ENCODE measurements at regions not wholly inside any gene's neighbourhood (a gene's known extent, or its start where the extent isn't known, plus 50 kb on each side); places are given as distances from the start of the nearest gene placed in this dataset.
"Not testable (repeated sequence)": the region's sequence is repeated elsewhere in the genome, so short reads cannot be mapped to it uniquely, and the experiment has no call there.

DNA sequence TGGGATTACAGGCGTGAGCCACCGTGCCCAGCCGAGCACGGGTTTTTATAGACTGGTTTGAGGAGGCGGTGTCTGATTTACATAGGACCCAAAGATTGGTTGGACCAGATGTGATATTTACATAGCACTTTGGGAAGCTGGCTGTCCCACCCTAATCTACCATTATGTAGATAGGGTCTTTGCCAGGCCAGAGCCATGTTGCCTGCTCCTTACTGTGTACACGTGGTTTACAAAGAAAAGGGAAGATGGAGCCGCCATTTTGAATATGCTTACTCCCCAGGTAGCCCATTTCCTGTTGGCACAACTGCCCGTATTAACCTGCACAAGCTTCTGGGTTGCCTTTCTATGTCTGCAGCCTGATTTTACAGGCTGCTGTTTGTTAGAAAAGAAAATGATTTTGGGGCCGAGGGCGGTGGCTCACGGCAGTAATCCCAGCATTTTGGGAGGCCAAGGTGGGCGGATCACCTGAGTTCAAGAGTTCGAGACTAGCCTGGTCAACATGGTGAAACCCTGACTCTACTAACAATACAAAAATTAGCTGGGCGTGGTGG is 89.9 kb upstream of the EEF2KMT start:
- Mint-ChIP-seq H3K4me1 (ENCODE audit: low read depth) (no peaks in the 10 kb centered on the region), H3K27me3 (ENCODE audit: insufficient read depth) (peaks cover 2% of the 10 kb centered on the region), H3K27ac (no peak overlapping the region), H3K36me3 (ENCODE audit: low read depth) (no peaks in the 10 kb centered on the region), H3K9me3 (peaks cover 23% of the 10 kb centered on the region), H3K4me3 (no peak overlapping the region)
- no peak for DNase-seq
- TF ChIP-seq, protein P1, sequence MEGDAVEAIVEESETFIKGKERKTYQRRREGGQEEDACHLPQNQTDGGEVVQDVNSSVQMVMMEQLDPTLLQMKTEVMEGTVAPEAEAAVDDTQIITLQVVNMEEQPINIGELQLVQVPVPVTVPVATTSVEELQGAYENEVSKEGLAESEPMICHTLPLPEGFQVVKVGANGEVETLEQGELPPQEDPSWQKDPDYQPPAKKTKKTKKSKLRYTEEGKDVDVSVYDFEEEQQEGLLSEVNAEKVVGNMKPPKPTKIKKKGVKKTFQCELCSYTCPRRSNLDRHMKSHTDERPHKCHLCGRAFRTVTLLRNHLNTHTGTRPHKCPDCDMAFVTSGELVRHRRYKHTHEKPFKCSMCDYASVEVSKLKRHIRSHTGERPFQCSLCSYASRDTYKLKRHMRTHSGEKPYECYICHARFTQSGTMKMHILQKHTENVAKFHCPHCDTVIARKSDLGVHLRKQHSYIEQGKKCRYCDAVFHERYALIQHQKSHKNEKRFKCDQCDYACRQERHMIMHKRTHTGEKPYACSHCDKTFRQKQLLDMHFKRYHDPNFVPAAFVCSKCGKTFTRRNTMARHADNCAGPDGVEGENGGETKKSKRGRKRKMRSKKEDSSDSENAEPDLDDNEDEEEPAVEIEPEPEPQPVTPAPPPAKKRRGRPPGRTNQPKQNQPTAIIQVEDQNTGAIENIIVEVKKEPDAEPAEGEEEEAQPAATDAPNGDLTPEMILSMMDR (IDR thresholded peaks at IDR 0.05) = no peak

DNA sequence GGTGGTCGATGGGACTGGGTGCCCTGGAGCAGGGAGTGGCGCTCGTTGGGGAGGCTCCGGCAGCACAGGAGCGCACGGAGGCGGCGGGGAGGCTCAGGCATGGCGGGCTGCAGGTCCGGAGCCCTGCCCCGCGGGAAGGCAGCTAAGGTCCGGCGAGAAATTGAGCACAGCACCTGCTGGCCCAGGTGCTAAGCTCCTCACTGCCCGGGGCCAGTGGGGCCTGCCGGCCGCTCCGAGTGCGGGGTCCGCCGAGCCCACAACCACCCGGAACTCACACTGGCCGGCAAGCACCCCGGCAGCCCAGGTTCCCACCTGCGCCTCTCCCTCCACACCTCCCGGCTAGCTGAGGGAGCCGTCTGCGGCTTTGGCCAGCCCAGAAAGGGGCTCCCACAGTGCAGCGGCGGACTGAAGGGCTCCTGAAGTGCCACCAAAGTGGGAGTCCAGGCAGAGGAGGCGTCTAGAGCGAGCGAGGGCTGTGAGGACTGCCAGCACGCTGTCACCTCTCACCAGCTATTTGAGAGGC is 88.8 kb upstream of the EEF2KMT start:
- Mint-ChIP-seq H3K27ac (no peak overlapping the region), H3K4me1 (ENCODE audit: low read depth) (no peaks in the 10 kb centered on the region), H3K36me3 (ENCODE audit: low read depth) (no peaks in the 10 kb centered on the region), H3K9me3 (peaks cover 19% of the 10 kb centered on the region), H3K27me3 (ENCODE audit: insufficient read depth) (peaks cover 1% of the 10 kb centered on the region), H3K4me3 (no peak overlapping the region)
- no peak for DNase-seq
- TF ChIP-seq, protein P1 (IDR thresholded peaks at IDR 0.05) = no peak

DNA sequence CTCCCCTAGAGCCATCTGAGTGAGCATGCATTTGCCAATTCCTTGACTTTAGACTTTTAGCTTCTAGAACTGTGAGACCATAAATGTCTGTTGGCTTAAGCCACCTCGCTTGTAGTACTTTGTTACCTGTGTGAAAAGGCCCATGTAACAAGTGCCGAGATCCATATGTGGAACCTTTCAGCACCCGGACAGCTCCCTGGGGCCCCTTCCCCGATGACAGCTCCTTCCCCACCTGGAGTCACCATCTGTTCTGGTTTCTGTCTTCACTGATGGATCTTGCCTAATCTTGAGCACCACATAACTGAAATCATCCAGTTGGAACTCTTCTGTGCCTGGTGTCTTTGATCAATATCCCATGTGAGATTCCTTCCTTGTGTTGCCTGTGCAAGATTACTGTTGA is 78.9 kb upstream of the EEF2KMT start:
- H3K27me3 Mint-ChIP-seq (ENCODE audit: insufficient read depth) = no peaks in the 10 kb centered on the region; the same call in 1 of the 2 replicates
- H3K36me3 Mint-ChIP-seq (ENCODE audit: low read depth) = no peaks in the 10 kb centered on the region
- TF ChIP-seq, protein P1 (IDR thresholded peaks at IDR 0.05) = no peak
- H3K4me3 Mint-ChIP-seq = no peak overlapping the region
- no peak for DNase-seq
- peaks cover 50% of the 10 kb centered on the region for H3K9me3 Mint-ChIP-seq
- H3K4me1 Mint-ChIP-seq (ENCODE audit: low read depth) = no peaks in the 10 kb centered on the region
- no peak overlapping the region for H3K27ac Mint-ChIP-seq

DNA sequence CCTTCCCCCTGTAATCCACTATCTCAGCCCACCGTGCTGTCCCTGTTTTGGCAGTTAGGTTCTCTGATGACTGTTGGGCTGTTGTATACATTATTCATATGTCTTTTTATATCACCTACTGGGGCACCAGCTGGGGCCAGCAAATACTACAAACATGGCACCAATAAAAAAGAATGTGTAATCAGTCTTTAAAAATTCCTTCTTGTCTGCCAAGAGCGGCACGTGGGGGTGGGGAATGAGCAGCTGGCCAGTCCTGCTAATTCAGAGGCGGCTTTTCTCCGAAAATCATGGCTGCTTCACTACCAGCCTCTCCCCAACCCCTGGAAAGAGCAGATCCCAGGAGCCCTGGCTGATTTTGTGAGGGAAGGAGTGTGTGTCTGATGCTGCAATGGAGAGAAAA is 77.7 kb upstream of the EEF2KMT start:
- Mint-ChIP-seq H3K4me3 (no peak overlapping the region), H3K4me1 (ENCODE audit: low read depth) (no peaks in the 10 kb centered on the region), H3K9me3 (peaks cover 49% of the 10 kb centered on the region), H3K36me3 (ENCODE audit: low read depth) (no peaks in the 10 kb centered on the region; the same call in 1 of the 2 replicates), H3K27me3 (ENCODE audit: insufficient read depth) (no peaks in the 10 kb centered on the region; the same call in 1 of the 2 replicates), H3K27ac (no peak overlapping the region)
- TF ChIP-seq, protein P1 (IDR thresholded peaks at IDR 0.05) = no peak
- DNase-seq = no peak

DNA sequence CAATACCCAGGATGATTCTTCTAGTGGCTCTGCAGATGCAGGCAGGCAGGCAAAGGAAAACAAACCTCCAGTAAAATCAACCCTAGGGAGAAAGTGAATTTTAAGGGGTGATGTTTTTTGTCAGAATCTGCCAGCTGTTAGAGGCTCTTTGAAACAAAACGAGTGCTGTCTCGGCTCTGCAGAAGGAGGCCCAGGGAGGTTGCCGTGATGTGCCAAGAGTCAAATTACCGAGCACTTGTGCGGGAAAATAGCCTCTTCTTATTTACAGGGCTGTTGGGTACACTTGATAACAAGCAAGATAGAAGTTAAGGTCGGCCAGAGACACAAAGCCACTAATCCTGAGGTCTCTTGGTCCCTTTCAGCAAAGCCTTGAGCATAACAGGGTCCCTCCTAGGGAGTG is 68.9 kb upstream of the EEF2KMT start:
- Mint-ChIP-seq H3K9me3 (peaks cover 13% of the 10 kb centered on the region), H3K27ac (no peak overlapping the region), H3K4me3 (no peak overlapping the region), H3K4me1 (ENCODE audit: low read depth) (no peaks in the 10 kb centered on the region), H3K36me3 (ENCODE audit: low read depth) (no peaks in the 10 kb centered on the region; the same call in 1 of the 2 replicates), H3K27me3 (ENCODE audit: insufficient read depth) (no peaks in the 10 kb centered on the region; the same call in none of the 2 replicates)
- no peak for DNase-seq
- TF ChIP-seq, protein P1 (IDR thresholded peaks at IDR 0.05) = no peak

DNA sequence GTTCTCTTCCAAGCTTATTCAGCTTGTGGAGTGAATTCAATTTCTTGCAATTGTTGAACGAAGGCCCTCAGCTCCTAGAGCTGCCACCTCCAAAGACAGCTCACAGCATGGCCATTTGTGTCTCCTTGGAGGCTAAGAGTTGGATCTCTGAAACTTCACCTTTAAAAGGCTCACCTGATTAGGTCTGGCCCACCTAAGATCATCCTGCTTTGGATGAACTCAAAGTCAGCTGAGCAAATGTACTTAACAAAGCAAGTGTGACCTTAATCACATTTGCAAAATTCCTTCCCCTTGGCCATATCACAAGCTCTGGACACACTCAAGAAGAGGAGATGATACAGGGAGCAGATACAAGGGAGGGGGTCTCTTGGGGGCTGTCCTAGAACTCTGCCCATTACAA is 67.8 kb upstream of the EEF2KMT start:
- peaks cover 11% of the 10 kb centered on the region for H3K9me3 Mint-ChIP-seq
- H3K36me3 Mint-ChIP-seq (ENCODE audit: low read depth); DNase-seq; H3K4me3 Mint-ChIP-seq; H3K27me3 Mint-ChIP-seq (ENCODE audit: insufficient read depth); H3K27ac Mint-ChIP-seq; H3K4me1 Mint-ChIP-seq (ENCODE audit: low read depth): not testable (repeated sequence)

DNA sequence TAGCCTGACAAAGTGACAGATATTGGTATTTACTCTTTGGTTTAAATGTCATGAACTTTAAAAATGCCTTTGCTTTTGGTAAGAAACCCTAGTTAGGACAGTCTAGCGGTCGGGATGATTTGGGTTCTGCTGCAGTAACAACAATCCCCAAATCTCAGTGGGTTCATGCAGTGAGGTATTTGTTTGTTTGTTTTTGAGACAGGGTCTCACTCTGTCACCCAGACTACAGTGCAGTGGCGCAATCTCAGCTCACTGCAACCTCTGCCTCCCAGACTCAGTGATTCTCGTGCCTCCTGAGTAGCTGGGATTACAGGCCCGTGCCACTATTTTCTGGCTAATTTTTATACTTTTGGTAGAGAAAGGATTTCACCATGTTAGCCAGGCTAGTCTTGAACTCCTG is 65.2 kb upstream of the EEF2KMT start:
- not testable (repeated sequence) for H3K9me3 Mint-ChIP-seq; H3K36me3 Mint-ChIP-seq (ENCODE audit: low read depth); H3K27ac Mint-ChIP-seq; H3K4me3 Mint-ChIP-seq; H3K27me3 Mint-ChIP-seq (ENCODE audit: insufficient read depth); DNase-seq; H3K4me1 Mint-ChIP-seq (ENCODE audit: low read depth)

DNA sequence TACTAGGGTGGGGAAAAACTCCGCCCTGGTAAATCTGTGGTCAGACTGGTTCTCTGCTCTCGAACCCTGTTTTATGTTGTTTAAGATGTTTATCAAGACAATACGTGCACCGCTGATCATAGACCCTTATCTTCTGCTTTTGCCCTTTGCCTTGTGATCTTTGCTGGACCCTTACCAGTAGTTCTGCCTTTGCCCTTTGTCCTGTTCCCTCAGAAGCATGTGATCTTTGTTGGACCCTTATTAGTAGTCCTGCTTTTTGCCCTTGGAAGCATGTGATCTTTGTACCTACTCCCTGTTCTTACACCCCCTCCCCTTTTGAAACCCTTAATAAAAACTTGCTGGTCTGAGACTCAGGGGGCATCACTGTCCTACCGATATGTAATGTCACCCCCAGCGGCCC is 64.3 kb upstream of the EEF2KMT start:
- H3K27ac Mint-ChIP-seq; H3K27me3 Mint-ChIP-seq (ENCODE audit: insufficient read depth); H3K4me1 Mint-ChIP-seq (ENCODE audit: low read depth): not testable (repeated sequence)

DNA sequence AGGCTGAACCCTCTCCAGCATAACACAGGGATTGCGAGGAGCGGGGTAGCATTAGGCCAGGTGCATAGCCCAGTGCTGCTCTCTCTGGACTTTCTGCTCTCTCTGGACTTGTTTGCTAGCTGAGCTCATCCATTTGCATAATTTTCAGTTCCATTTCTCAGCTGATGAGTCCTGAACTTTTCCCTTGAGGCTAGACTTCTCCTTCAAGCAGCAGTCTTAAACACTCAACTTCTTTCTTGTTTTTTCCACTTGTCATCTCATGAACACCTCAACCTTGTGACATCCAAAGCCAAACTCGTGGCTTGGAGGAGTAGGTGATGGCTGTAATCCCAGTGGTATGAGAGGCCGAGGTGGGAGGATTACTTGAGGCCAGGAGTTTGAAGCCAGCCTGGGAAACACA is 62.4 kb upstream of the EEF2KMT start:
- not testable (repeated sequence) for H3K4me1 Mint-ChIP-seq (ENCODE audit: low read depth)

More for the DNA sequence above, 64.3 kb upstream of the EEF2KMT start:
- H3K9me3 Mint-ChIP-seq; H3K4me3 Mint-ChIP-seq; H3K36me3 Mint-ChIP-seq (ENCODE audit: low read depth); DNase-seq: not testable (repeated sequence)

More for the DNA sequence above, 62.4 kb upstream of the EEF2KMT start:
- not testable (repeated sequence) for DNase-seq; H3K36me3 Mint-ChIP-seq (ENCODE audit: low read depth); H3K27ac Mint-ChIP-seq; H3K27me3 Mint-ChIP-seq (ENCODE audit: insufficient read depth); H3K4me3 Mint-ChIP-seq; H3K9me3 Mint-ChIP-seq
